Lung (tissue), 11 donors: ENCODE measurements at regions not wholly inside any gene's neighbourhood (a gene's known extent, or its start where the extent isn't known, plus 50 kb on each side); places are given as distances from the start of the nearest gene placed in this dataset.
A peak's percentile ranks its signal among the peaks of the same experiment; 100 is the strongest.

ENCODE experiments used
- ATAC-seq: fragments of 200-7000 bp; cut with Tn5 transposase; one replicate; pipeline ENCODE4 v1.9.1; 2020; ENCODE audit warnings: moderate number of reproducible peaks; ENCODE audit not compliant: insufficient read depth, low FRiP score
- DNase-seq, 3 donors: peaks; one replicate each; pipeline ENCODE4 v3.0.0-alpha.2; 2013 to 2017
- H3K27ac ChIP-seq, 2 donors: one replicate each; pipeline ENCODE4 v1.5.1; 2013; ENCODE audit warnings: mild to moderate bottlenecking in 2 of 2, moderate library complexity in 2 of 2, control low read depth in 1 of 2, inconsistent platforms in 1 of 2, low read depth in 1 of 2, low read length in 1 of 2
- H3K27me3 ChIP-seq, 3 donors: one replicate each; pipeline ENCODE4 v1.5.1; 2013; ENCODE audit warnings: low read length in 2 of 3; ENCODE audit not compliant: control insufficient read depth in 3 of 3, insufficient read depth in 3 of 3
- H3K36me3 ChIP-seq, 4 donors: one replicate each; pipeline ENCODE4 v1.5.1; 2013; ENCODE audit warnings: low read length in 4 of 4, mild to moderate bottlenecking in 1 of 4, moderate library complexity in 1 of 4; ENCODE audit not compliant: control insufficient read depth in 4 of 4, insufficient read depth in 4 of 4
- H3K4me1 ChIP-seq, 5 donors: one replicate each; pipeline ENCODE4 v1.5.1; 2013; ENCODE audit warnings: low read length in 5 of 5, mild to moderate bottlenecking in 2 of 5, moderate library complexity in 1 of 5; ENCODE audit not compliant: control insufficient read depth in 5 of 5, insufficient read depth in 5 of 5
- H3K4me3 ChIP-seq: one replicate; pipeline ENCODE4 v1.5.1; 2013; ENCODE audit warnings: mild to moderate bottlenecking, control low read depth, moderate library complexity
- H3K9ac ChIP-seq, 2 donors: one replicate each; pipeline ENCODE4 v1.5.1; 2013; ENCODE audit warnings: low read length in 2 of 2, control low read depth in 1 of 2; ENCODE audit not compliant: insufficient read depth in 1 of 2
- H3K9me3 ChIP-seq, 4 donors: one replicate each; pipeline ENCODE4 v1.5.1; 2013; ENCODE audit warnings: low read length in 3 of 4, mild to moderate bottlenecking in 1 of 4, moderate library complexity in 1 of 4; ENCODE audit not compliant: control insufficient read depth in 4 of 4, insufficient read depth in 3 of 4
- CTCF ChIP-seq: IDR thresholded peaks from 2 replicates; pipeline ENCODE4 v1.5.1; 2012; ENCODE audit warnings: mild to moderate bottlenecking; ENCODE audit errors: control extremely low read depth, extremely low read depth
- WGBS, 2 donors: extraction: QIAGEN DNeasy Blood & Tissue Kit; methylation state at CpG; one replicate each; pipeline ENCODE4 v1.1.7; 2013; 5-methylcytosine and 5-hydroxymethylcytosine counted together
- donor health status: control.
- donor health status: control.
- donor health status: Bipolar disorder and iron deficiency.
- donor health status: healthy.
- donor health status: DM: yes; HTN: yes; CAD: no.

DNA sequence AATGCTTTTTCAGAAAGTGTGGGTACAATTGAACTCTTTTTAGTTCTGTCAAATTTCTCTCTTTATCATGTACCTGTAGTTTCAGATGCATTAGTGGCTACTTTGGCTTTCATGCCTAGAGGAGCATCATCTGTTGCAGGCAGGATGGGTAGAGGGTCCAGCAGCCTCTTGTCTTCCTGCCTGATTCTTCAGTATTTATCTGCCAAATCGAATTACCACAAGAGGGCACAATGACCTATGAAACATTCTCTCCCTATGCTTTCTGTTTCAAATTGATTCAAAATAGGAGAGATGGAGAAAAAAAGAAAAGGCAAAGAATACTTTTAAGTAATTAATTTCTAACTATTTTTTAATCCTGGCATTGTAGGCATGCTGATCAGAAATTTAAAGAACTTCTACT is 477.2 kb downstream of the TRIB2 start:
- Histone ChIP-seq H3K4me1 (no peaks in the 10 kb centered on the region), H3K27me3 (no peaks in the 10 kb centered on the region), H3K9me3 (no peaks in the 10 kb centered on the region), H3K36me3 (no peaks in the 10 kb centered on the region), H3K9ac (no peak overlapping the region), H3K27ac (no peak overlapping the region), H3K4me3 (no peak overlapping the region)
- 7 to 9% methylated on average over 1 of the region's 1 CpG for WGBS, 2 donors
- TF ChIP-seq CTCF: no peak
- ATAC-seq: no peak
- peak in 2 of 3 donors; percentile 73 to 77 for DNase-seq

- no peak for DNase-seq
- H3K9ac ChIP-seq: no peak overlapping the region
- no peaks in the 10 kb centered on the region for H3K9me3 ChIP-seq
- ATAC-seq: no peak
- no peaks in the 10 kb centered on the region for H3K36me3 ChIP-seq
- no peaks in the 10 kb centered on the region for H3K27me3 ChIP-seq
- H3K4me3 ChIP-seq: no peak overlapping the region
- no peak overlapping the region for H3K27ac ChIP-seq
- no peak for TF ChIP-seq CTCF
- 88 to 96% methylated on average over 1 of the region's 1 CpG for WGBS, 2 donors
- H3K4me1 ChIP-seq: no peaks in the 10 kb centered on the region
These were observed 478.5 kb downstream of the TRIB2 start for GRCh38 chr2:13195270-13195669.

- Histone ChIP-seq H3K27ac (no peak overlapping the region), H3K9me3 (no peaks in the 10 kb centered on the region), H3K36me3 (no peaks in the 10 kb centered on the region), H3K9ac (no peak overlapping the region), H3K27me3 (no peaks in the 10 kb centered on the region), H3K4me3 (no peak overlapping the region), H3K4me1 (no peaks in the 10 kb centered on the region)
- peak in 1 of 3 donors; percentile 8 for DNase-seq
- TF ChIP-seq CTCF: no peak
- 69 to 81% methylated on average over 1 of the region's 1 CpG for WGBS, 2 donors
- ATAC-seq: no peak
These were observed 480.5 kb downstream of the TRIB2 start for GRCh38 chr2:13197248-13197647.

DNA sequence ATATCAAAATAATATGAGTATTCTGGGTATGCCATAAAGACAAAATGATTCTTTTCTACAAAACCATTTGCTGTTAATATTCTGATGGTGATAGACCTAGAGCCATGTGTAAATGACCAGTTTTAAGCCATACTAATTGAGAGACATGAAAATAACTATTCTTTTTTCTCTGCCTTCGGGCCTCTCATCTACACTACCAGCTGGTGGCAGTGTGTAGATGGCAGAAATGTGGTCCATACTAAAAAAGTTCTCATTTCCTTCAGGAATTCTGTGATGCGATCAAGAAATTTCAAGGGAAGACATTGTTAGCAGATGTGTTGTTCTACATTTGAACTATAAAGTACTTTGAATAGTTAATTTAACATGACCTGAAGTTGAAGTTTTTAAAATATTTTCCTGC is 485.2 kb downstream of the TRIB2 start:
- H3K9me3 ChIP-seq: peaks cover 0 to 3% (median 0%) of the 10 kb centered on the region in 4 donors
- no peak for TF ChIP-seq CTCF
- H3K4me3 ChIP-seq: no peak overlapping the region
- H3K36me3 ChIP-seq: no peaks in the 10 kb centered on the region
- WGBS, 2 donors: 73 to 86% methylated on average over 2 of the region's 2 CpGs
- no peak for ATAC-seq
- H3K27me3 ChIP-seq: no peaks in the 10 kb centered on the region
- no peak overlapping the region for H3K9ac ChIP-seq
- H3K27ac ChIP-seq: no peak overlapping the region
- H3K4me1 ChIP-seq: no peaks in the 10 kb centered on the region
- no peak for DNase-seq
